ENCODE measurements at regions not wholly inside any gene's neighbourhood (a gene's known extent, or its start where the extent isn't known, plus 50 kb on each side); places are given as distances from the start of the nearest gene placed in this dataset.

- Histone ChIP-seq H3K36me3 (no peaks in the 10 kb centered on the region), H3K27me3 (no peaks in the 10 kb centered on the region), H3K4me3 (no peak overlapping the region), H3K4me1 (no peaks in the 10 kb centered on the region), H3K27ac (replicated peaks in 1 of 4) (no peak overlapping the region), H3K9me3 (no peaks in the 10 kb centered on the region)
- TF ChIP-seq POLR2A (IDR thresholded peaks at IDR 0.05; ENCODE audit: low read depth) (no peak), CTCF (IDR thresholded peaks at IDR 0.05) (no peak), EP300 (IDR thresholded peaks at IDR 0.05) (no peak), POLR2AphosphoS5 (IDR thresholded peaks at IDR 0.05) (no peak)
- 80% methylated on average over 4 of the region's 4 CpGs for WGBS
- DNase-seq (ENCODE audit: extremely low spot score): no peak
- intact Hi-C loops (cut with DNase I): no loop called here
These were observed 144.4 kb downstream of the MAGEB17 start for GRCh38 chrX:16311671-16312070.

- Histone ChIP-seq H3K27me3 (no peaks in the 10 kb centered on the region), H3K27ac (replicated peaks in 1 of 4) (no peak overlapping the region), H3K36me3 (no peaks in the 10 kb centered on the region), H3K9me3 (no peaks in the 10 kb centered on the region), H3K4me3 (no peak overlapping the region), H3K4me1 (no peaks in the 10 kb centered on the region)
- no peak for DNase-seq (ENCODE audit: extremely low spot score)
- WGBS: 66% methylated on average over 13 of the region's 13 CpGs
- TF ChIP-seq CTCF (IDR thresholded peaks at IDR 0.05) (no peak), EP300 (IDR thresholded peaks at IDR 0.05) (no peak), POLR2AphosphoS5 (IDR thresholded peaks at IDR 0.05) (no peak), POLR2A (IDR thresholded peaks at IDR 0.05; ENCODE audit: low read depth) (no peak)
- intact Hi-C loops (cut with DNase I): no loop called here
These were observed 145.7 kb downstream of the MAGEB17 start for GRCh38 chrX:16312761-16313623.

- intact Hi-C loops (cut with DNase I): no loop called here
- no peaks in the 10 kb centered on the region for H3K36me3 ChIP-seq
- H3K27ac ChIP-seq (replicated peaks in 1 of 4): no peak overlapping the region
- no peak overlapping the region for H3K4me3 ChIP-seq
- TF ChIP-seq POLR2A (IDR thresholded peaks at IDR 0.05; ENCODE audit: low read depth) (no peak), POLR2AphosphoS5 (IDR thresholded peaks at IDR 0.05) (no peak), EP300 (IDR thresholded peaks at IDR 0.05) (no peak), CTCF (IDR thresholded peaks at IDR 0.05) (no peak)
- H3K9me3 ChIP-seq: no peaks in the 10 kb centered on the region
- 89% methylated on average over 4 of the region's 4 CpGs for WGBS
- H3K27me3 ChIP-seq: no peaks in the 10 kb centered on the region
- DNase-seq (ENCODE audit: extremely low spot score): no peak
- no peaks in the 10 kb centered on the region for H3K4me1 ChIP-seq
These were observed 149.1 kb downstream of the MAGEB17 start for GRCh38 chrX:16316331-16316730.

GRCh38 chrX:16319929-16320328 lies 152.6 kb downstream of the MAGEB17 start:
- intact Hi-C loops (cut with DNase I): no loop called here
- Histone ChIP-seq H3K9me3 (no peaks in the 10 kb centered on the region), H3K27me3 (no peaks in the 10 kb centered on the region), H3K4me1 (no peaks in the 10 kb centered on the region), H3K4me3 (no peak overlapping the region), H3K27ac (replicated peaks in 1 of 4) (no peak overlapping the region), H3K36me3 (no peaks in the 10 kb centered on the region)
- WGBS: 82% methylated on average over 2 of the region's 2 CpGs
- no peak for DNase-seq (ENCODE audit: extremely low spot score)
- TF ChIP-seq POLR2AphosphoS5 (IDR thresholded peaks at IDR 0.05): no peak
- TF ChIP-seq POLR2A (IDR thresholded peaks at IDR 0.05; ENCODE audit: low read depth): no peak
- no peak for TF ChIP-seq CTCF (IDR thresholded peaks at IDR 0.05)
- no peak for TF ChIP-seq EP300 (IDR thresholded peaks at IDR 0.05)
